Adrenal gland (tissue), 5 donors: ENCODE measurements at regions not wholly inside any gene's neighbourhood (a gene's known extent, or its start where the extent isn't known, plus 50 kb on each side); places are given as distances from the start of the nearest gene placed in this dataset.

Source experiments
- POLR2A ChIP-seq, 2 donors: fragments of 450-650 bp; IDR thresholded peaks; one replicate each; pipeline ENCODE4 v1.6.1; 2017; ENCODE audit warnings: antibody characterized with exemption in 2 of 2, mild to moderate bottlenecking in 2 of 2, moderate library complexity in 1 of 2
- TF ChIP-seq, protein P1 (sequence below), 6 experiments: fragments of 450-650 bp in 4 of 6; fragments of 200-600 bp in 2 of 6; sonication (generic) in 1 of 6; IDR thresholded peaks; 1 replicate in 5 of 6; 2 replicates in 1 of 6; pipeline versions ENCODE4 v1.5.1 to v1.8.0; 2016 to 2021; ENCODE audit warnings: antibody characterized with exemption in 6 of 6, mild to moderate bottlenecking in 2 of 6, moderate library complexity in 1 of 6
- donor health status: DM: no; HTN: no; CAD: no.

DNA sequence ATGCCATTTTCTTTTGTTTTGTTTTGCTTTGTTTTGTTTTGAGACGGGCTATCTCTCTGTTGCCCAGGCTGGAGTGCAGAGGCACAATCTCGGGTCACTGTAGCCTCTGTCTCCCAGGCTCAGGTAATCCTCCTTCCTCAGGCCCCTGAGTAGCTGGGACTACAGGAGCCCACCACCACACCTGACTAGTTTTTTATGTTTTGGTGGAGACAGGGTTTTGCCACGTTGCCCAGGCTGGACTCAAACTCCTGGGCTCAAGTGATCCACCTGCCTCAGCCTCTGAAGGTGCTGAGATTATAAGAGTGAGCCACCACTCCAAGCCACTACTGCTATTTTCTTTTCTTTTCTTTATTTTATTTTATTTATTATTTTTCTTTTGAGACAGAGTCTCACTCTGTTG, 54.0 kb upstream of the S1PR3 start:
- TF ChIP-seq, protein P1, sequence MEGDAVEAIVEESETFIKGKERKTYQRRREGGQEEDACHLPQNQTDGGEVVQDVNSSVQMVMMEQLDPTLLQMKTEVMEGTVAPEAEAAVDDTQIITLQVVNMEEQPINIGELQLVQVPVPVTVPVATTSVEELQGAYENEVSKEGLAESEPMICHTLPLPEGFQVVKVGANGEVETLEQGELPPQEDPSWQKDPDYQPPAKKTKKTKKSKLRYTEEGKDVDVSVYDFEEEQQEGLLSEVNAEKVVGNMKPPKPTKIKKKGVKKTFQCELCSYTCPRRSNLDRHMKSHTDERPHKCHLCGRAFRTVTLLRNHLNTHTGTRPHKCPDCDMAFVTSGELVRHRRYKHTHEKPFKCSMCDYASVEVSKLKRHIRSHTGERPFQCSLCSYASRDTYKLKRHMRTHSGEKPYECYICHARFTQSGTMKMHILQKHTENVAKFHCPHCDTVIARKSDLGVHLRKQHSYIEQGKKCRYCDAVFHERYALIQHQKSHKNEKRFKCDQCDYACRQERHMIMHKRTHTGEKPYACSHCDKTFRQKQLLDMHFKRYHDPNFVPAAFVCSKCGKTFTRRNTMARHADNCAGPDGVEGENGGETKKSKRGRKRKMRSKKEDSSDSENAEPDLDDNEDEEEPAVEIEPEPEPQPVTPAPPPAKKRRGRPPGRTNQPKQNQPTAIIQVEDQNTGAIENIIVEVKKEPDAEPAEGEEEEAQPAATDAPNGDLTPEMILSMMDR (IDR thresholded peaks at IDR 0.05), result no peak
- TF ChIP-seq POLR2A (IDR thresholded peaks at IDR 0.05), result no peak
